SK-N-SH treated with all-trans-retinoic acid at 6 μM for 48 hours (cell line): ENCODE measurements at regions not wholly inside any gene's neighbourhood (a gene's known extent, or its start where the extent isn't known, plus 50 kb on each side); places are given as distances from the start of the nearest gene placed in this dataset.

Experiments
- ATAC-seq: fragments of 200-7000 bp; cut with Tn5 transposase; 3 replicates; pipeline ENCODE4 v1.9.1; 2020; ENCODE audit warnings: mild to moderate bottlenecking, moderate library complexity
- BACH2 ChIP-seq: fragments of 250-450 bp; sonication (Bioruptor Pico); IDR thresholded peaks from 2 replicates; pipeline ENCODE4 v1.9.0; 2021; ENCODE audit warnings: mild to moderate bottlenecking, borderline replicate concordance
- CSDC2 ChIP-seq: fragments of 250-450 bp; sonication (Bioruptor Pico); IDR thresholded peaks from 2 replicates; pipeline ENCODE4 v1.5.0; 2020; ENCODE audit warnings: mild to moderate bottlenecking, moderate library complexity
- ESRRG ChIP-seq: fragments of 250-450 bp; sonication (Bioruptor Pico); IDR thresholded peaks from 2 replicates; pipeline ENCODE4 v1.6.1; 2021; ENCODE audit warnings: mild to moderate bottlenecking
- ISL1 ChIP-seq: fragments of 250-450 bp; sonication (Bioruptor Pico); IDR thresholded peaks from 2 replicates; pipeline ENCODE4 v2.1.2; 2022; ENCODE audit warnings: mild to moderate bottlenecking, moderate library complexity
- OSR1 ChIP-seq: fragments of 250-450 bp; sonication (Bioruptor Pico); IDR thresholded peaks from 2 replicates; pipeline ENCODE4 v1.8.0; 2022; ENCODE audit warnings: moderate library complexity, mild to moderate bottlenecking, inconsistent platforms
- PPARA ChIP-seq: fragments of 250-450 bp; sonication (Bioruptor Pico); IDR thresholded peaks from 2 replicates; pipeline ENCODE4 v1.5.0; 2020; ENCODE audit warnings: mild to moderate bottlenecking, borderline replicate concordance
- RARB ChIP-seq: fragments of 250-450 bp; sonication (Bioruptor Pico); IDR thresholded peaks from 2 replicates; pipeline ENCODE4 v1.8.0; 2021; ENCODE audit warnings: mild to moderate bottlenecking, moderate library complexity
- SNAI2 ChIP-seq: fragments of 250-450 bp; sonication (Bioruptor Pico); IDR thresholded peaks from 2 replicates; pipeline ENCODE4 v1.5.0; 2020; ENCODE audit warnings: mild to moderate bottlenecking, moderate library complexity
- TCF4 ChIP-seq: fragments of 250-450 bp; sonication (Bioruptor Pico); IDR thresholded peaks from 2 replicates; pipeline ENCODE4 v1.8.0; 2021; ENCODE audit warnings: mild to moderate bottlenecking, moderate library complexity, borderline replicate concordance
- ZC3H10 ChIP-seq: fragments of 250-450 bp; sonication (Bioruptor Pico); IDR thresholded peaks from 2 replicates; pipeline ENCODE4 v1.5.1; 2021; ENCODE audit warnings: mild to moderate bottlenecking, moderate library complexity
- ZFP3 ChIP-seq: fragments of 250-450 bp; sonication (Bioruptor Pico); IDR thresholded peaks from 2 replicates; pipeline ENCODE4 v1.5.0; 2020; ENCODE audit warnings: mild to moderate bottlenecking, moderate library complexity
- ZNF565 ChIP-seq: fragments of 450-650 bp; formaldehyde crosslinking; conservative IDR thresholded peaks from 2 replicates; pipeline ENCODE4 v1.5.0; 2020; ENCODE audit warnings: low read depth, mild to moderate bottlenecking, moderate library complexity
- ZNF70 ChIP-seq: fragments of 450-650 bp; formaldehyde crosslinking; IDR thresholded peaks from 2 replicates; pipeline ENCODE4 v1.5.0; 2020; ENCODE audit warnings: mild to moderate bottlenecking, moderate library complexity
- ZNF8 ChIP-seq: fragments of 450-650 bp; formaldehyde crosslinking; IDR thresholded peaks from 2 replicates; pipeline ENCODE4 v1.5.0; 2020; ENCODE audit warnings: mild to moderate bottlenecking, moderate library complexity
- TF ChIP-seq, protein P1 (sequence below): fragments of 250-450 bp; sonication (Bioruptor Pico); IDR thresholded peaks from 2 replicates; pipeline ENCODE4 v1.5.0; 2020; ENCODE audit warnings: mild to moderate bottlenecking, moderate library complexity
- TF ChIP-seq, protein P2 (sequence below): fragments of 250-450 bp; sonication (Bioruptor Pico); IDR thresholded peaks from 2 replicates; pipeline ENCODE4 v1.8.0; 2021; ENCODE audit warnings: low read depth, mild to moderate bottlenecking, moderate library complexity, borderline replicate concordance
- TF ChIP-seq, protein P3 (sequence below): fragments of 250-450 bp; sonication (Bioruptor Pico); IDR thresholded peaks from 2 replicates; pipeline ENCODE4 v1.5.1; 2021; ENCODE audit warnings: mild to moderate bottlenecking, moderate library complexity
- TF ChIP-seq, protein P4 (sequence below): fragments of 250-450 bp; sonication (Bioruptor Pico); IDR thresholded peaks from 2 replicates; pipeline ENCODE4 v1.8.0; 2020; ENCODE audit warnings: mild to moderate bottlenecking, moderate library complexity, borderline replicate concordance
- TF ChIP-seq, protein P5 (sequence below): fragments of 250-450 bp; sonication (Bioruptor Pico); IDR thresholded peaks from 2 replicates; pipeline ENCODE4 v1.5.1; 2020; ENCODE audit warnings: low read depth, mild to moderate bottlenecking, moderate library complexity

DNA sequence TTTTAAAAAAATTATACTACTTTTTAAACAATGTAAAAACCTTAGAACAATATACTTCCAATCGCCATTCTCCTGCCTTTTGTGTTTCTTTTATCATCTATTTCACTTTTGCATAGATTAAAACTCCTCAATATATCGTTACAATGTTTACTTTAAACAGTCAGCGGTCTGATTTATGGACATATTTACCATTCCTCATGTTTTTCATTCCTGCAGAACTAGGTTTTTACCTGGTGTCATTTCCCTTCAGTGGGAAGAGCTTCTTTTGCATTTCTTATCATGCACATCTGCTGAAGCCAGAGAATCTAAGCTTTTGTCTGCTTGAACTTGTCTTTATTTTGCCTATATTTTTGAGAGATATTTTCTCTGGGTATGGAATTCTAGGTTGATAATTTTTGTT, 277.4 kb upstream of the PLXNA2 start:
- TF ChIP-seq, protein P1, sequence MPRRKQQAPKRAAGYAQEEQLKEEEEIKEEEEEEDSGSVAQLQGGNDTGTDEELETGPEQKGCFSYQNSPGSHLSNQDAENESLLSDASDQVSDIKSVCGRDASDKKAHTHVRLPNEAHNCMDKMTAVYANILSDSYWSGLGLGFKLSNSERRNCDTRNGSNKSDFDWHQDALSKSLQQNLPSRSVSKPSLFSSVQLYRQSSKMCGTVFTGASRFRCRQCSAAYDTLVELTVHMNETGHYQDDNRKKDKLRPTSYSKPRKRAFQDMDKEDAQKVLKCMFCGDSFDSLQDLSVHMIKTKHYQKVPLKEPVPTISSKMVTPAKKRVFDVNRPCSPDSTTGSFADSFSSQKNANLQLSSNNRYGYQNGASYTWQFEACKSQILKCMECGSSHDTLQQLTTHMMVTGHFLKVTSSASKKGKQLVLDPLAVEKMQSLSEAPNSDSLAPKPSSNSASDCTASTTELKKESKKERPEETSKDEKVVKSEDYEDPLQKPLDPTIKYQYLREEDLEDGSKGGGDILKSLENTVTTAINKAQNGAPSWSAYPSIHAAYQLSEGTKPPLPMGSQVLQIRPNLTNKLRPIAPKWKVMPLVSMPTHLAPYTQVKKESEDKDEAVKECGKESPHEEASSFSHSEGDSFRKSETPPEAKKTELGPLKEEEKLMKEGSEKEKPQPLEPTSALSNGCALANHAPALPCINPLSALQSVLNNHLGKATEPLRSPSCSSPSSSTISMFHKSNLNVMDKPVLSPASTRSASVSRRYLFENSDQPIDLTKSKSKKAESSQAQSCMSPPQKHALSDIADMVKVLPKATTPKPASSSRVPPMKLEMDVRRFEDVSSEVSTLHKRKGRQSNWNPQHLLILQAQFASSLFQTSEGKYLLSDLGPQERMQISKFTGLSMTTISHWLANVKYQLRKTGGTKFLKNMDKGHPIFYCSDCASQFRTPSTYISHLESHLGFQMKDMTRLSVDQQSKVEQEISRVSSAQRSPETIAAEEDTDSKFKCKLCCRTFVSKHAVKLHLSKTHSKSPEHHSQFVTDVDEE (CRISPR knock-in tag) = no peak
- TF ChIP-seq CSDC2 (CRISPR knock-in tag) (no peak), BACH2 (CRISPR knock-in tag) (no peak), ZNF8 (no peak), ESRRG (no peak), PPARA (CRISPR knock-in tag) (no peak), ISL1 (CRISPR knock-in tag) (no peak), SNAI2 (CRISPR knock-in tag) (no peak), OSR1 (no peak), TCF4 (no peak), RARB (no peak), ZFP3 (CRISPR knock-in tag) (no peak), ZNF70 (no peak), ZC3H10 (CRISPR knock-in tag) (no peak)
- TF ChIP-seq, protein P2, sequence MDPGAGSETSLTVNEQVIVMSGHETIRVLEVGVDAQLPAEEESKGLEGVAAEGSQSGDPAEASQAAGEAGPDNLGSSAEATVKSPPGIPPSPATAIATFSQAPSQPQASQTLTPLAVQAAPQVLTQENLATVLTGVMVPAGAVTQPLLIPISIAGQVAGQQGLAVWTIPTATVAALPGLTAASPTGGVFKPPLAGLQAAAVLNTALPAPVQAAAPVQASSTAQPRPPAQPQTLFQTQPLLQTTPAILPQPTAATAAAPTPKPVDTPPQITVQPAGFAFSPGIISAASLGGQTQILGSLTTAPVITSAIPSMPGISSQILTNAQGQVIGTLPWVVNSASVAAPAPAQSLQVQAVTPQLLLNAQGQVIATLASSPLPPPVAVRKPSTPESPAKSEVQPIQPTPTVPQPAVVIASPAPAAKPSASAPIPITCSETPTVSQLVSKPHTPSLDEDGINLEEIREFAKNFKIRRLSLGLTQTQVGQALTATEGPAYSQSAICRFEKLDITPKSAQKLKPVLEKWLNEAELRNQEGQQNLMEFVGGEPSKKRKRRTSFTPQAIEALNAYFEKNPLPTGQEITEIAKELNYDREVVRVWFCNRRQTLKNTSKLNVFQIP (CRISPR knock-in tag) = no peak
- TF ChIP-seq, protein P3, sequence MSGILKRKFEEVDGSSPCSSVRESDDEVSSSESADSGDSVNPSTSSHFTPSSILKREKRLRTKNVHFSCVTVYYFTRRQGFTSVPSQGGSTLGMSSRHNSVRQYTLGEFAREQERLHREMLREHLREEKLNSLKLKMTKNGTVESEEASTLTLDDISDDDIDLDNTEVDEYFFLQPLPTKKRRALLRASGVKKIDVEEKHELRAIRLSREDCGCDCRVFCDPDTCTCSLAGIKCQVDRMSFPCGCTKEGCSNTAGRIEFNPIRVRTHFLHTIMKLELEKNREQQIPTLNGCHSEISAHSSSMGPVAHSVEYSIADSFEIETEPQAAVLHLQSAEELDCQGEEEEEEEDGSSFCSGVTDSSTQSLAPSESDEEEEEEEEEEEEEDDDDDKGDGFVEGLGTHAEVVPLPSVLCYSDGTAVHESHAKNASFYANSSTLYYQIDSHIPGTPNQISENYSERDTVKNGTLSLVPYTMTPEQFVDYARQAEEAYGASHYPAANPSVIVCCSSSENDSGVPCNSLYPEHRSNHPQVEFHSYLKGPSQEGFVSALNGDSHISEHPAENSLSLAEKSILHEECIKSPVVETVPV (CRISPR knock-in tag) = no peak
- TF ChIP-seq, protein P4, sequence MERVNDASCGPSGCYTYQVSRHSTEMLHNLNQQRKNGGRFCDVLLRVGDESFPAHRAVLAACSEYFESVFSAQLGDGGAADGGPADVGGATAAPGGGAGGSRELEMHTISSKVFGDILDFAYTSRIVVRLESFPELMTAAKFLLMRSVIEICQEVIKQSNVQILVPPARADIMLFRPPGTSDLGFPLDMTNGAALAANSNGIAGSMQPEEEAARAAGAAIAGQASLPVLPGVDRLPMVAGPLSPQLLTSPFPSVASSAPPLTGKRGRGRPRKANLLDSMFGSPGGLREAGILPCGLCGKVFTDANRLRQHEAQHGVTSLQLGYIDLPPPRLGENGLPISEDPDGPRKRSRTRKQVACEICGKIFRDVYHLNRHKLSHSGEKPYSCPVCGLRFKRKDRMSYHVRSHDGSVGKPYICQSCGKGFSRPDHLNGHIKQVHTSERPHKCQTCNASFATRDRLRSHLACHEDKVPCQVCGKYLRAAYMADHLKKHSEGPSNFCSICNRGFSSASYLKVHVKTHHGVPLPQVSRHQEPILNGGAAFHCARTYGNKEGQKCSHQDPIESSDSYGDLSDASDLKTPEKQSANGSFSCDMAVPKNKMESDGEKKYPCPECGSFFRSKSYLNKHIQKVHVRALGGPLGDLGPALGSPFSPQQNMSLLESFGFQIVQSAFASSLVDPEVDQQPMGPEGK (CRISPR knock-in tag) = no peak
- TF ChIP-seq, protein P5, sequence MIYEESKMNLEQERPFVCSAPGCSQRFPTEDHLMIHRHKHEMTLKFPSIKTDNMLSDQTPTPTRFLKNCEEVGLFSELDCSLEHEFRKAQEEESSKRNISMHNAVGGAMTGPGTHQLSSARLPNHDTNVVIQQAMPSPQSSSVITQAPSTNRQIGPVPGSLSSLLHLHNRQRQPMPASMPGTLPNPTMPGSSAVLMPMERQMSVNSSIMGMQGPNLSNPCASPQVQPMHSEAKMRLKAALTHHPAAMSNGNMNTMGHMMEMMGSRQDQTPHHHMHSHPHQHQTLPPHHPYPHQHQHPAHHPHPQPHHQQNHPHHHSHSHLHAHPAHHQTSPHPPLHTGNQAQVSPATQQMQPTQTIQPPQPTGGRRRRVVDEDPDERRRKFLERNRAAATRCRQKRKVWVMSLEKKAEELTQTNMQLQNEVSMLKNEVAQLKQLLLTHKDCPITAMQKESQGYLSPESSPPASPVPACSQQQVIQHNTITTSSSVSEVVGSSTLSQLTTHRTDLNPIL (CRISPR knock-in tag) = no peak
- no peak for ATAC-seq

DNA sequence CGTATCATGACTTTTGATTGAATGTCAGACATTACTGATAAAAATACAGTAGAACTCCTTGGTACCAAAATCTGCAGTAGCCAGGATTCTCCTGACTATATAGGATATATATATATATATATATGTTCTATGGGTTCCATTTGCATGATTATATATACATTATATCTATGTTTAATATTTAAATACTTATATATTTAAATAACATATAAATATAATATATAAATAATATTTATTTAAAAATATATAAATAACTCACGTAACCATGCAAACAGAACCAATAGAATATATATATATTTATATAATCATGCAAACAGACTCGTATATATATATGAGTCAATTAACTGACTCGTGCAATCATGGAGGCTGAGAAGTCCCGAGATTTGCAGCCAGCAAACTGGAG, 278.8 kb upstream of the PLXNA2 start:
- ATAC-seq = no peak
- TF ChIP-seq ISL1 (CRISPR knock-in tag) = no peak
- TF ChIP-seq TCF4 = no peak
- TF ChIP-seq ZC3H10 (CRISPR knock-in tag) = no peak
- no peak for TF ChIP-seq ZNF565
- TF ChIP-seq, protein P1 (CRISPR knock-in tag) = no peak
- no peak for TF ChIP-seq ESRRG

DNA sequence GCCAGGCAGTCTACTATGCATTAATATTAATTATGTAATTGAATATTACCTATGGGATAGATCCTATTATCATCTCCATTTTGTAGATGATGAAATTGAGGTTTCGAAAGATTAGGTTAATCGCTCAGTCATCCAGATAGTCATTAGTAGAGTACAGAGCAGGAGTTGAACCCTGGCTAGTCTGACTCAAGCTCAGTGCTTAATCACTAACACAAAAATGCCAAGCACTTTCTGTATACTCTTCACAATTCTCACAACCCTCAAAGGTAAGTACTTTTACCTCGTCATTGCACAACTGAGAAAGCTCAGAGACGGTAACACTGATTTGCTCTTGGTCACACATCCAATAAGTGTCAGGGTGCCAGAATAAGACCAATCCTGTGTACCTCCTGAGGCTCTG, 280.2 kb upstream of the PLXNA2 start:
- no peak for ATAC-seq
- TF ChIP-seq ZNF565 (no peak), ZNF8 (no peak), BACH2 (CRISPR knock-in tag) (no peak), ZNF70 (no peak), ISL1 (CRISPR knock-in tag) (no peak), PPARA (CRISPR knock-in tag) (no peak)
- TF ChIP-seq, protein P3 (CRISPR knock-in tag) = no peak
- TF ChIP-seq, protein P2 (CRISPR knock-in tag) = no peak
